Thoracic aorta (tissue), 2 donors: ENCODE measurements at regions not wholly inside any gene's neighbourhood (a gene's known extent, or its start where the extent isn't known, plus 50 kb on each side); places are given as distances from the start of the nearest gene placed in this dataset.

Experiments
- ATAC-seq: fragments of 150-250 bp; one replicate; pipeline ENCODE4 v1.8.0; 2017; ENCODE audit warnings: low read depth; ENCODE audit not compliant: insufficient number of reproducible peaks, low FRiP score
- DNase-seq: peaks from one replicate; pipeline ENCODE4 v3.0.0-alpha.2; 2020; ENCODE audit warnings: low spot score
- H3K27ac ChIP-seq, 2 donors: fragments of 200-600 bp; sonication (generic); 1 replicate in 1 of 2; 2 replicates in 1 of 2; pipeline ENCODE4 v1.5.1; 2016; ENCODE audit warnings: mild to moderate bottlenecking in 2 of 2, moderate library complexity in 2 of 2
- H3K27me3 ChIP-seq: fragments of 200-600 bp; sonication (generic); replicated peaks from 2 replicates; pipeline ENCODE4 v1.6.0; 2016; ENCODE audit warnings: mild to moderate bottlenecking; ENCODE audit not compliant: insufficient read depth
- H3K36me3 ChIP-seq: fragments of 200-600 bp; sonication (generic); one replicate; pipeline ENCODE4 v1.5.1; 2016
- H3K4me1 ChIP-seq, 2 donors: fragments of 200-600 bp; sonication (generic); 1 replicate in 1 of 2; 2 replicates in 1 of 2; pipeline versions ENCODE4 v1.5.1 to v1.6.0; 2016; ENCODE audit warnings: low read depth in 2 of 2, mild to moderate bottlenecking in 1 of 2; ENCODE audit not compliant: control insufficient read depth in 1 of 2
- H3K4me3 ChIP-seq: fragments of 200-600 bp; sonication (generic); 2 replicates; pipeline ENCODE4 v1.5.1; 2016; ENCODE audit warnings: mild to moderate bottlenecking
- H3K9me3 ChIP-seq: fragments of 200-600 bp; sonication (generic); 2 replicates; pipeline ENCODE4 v1.5.1; 2016
- CTCF ChIP-seq: fragments of 200-600 bp; sonication (generic); IDR thresholded peaks from one replicate; pipeline ENCODE4 v1.5.1; 2019; ENCODE audit warnings: antibody characterized with exemption

GRCh38 chr7:91373111-91373800 lies 109.0 kb downstream of the FZD1 start:
- Histone ChIP-seq H3K4me1 (no peaks in the 10 kb centered on the region), H3K27ac (no peak overlapping the region), H3K4me3 (no peak overlapping the region), H3K9me3 (no peaks in the 10 kb centered on the region), H3K27me3 (no peaks in the 10 kb centered on the region), H3K36me3 (no peaks in the 10 kb centered on the region)
- TF ChIP-seq CTCF = no peak
- DNase-seq = no peak
- ATAC-seq = no peak

- no peak overlapping the region for H3K27ac ChIP-seq
- H3K4me3 ChIP-seq = no peak overlapping the region
- no peak for DNase-seq
- H3K27me3 ChIP-seq = no peaks in the 10 kb centered on the region
- TF ChIP-seq CTCF = no peak
- H3K4me1 ChIP-seq = no peaks in the 10 kb centered on the region
- no peaks in the 10 kb centered on the region for H3K36me3 ChIP-seq
- no peak for ATAC-seq
- no peaks in the 10 kb centered on the region for H3K9me3 ChIP-seq
Observed at GRCh38 chr7:91374321-91374989, 110.2 kb downstream of the FZD1 start.

- H3K27ac ChIP-seq = no peak overlapping the region
- DNase-seq (no peak), ATAC-seq (no peak)
- no peaks in the 10 kb centered on the region for H3K27me3 ChIP-seq
- no peaks in the 10 kb centered on the region for H3K4me1 ChIP-seq
- H3K9me3 ChIP-seq = no peaks in the 10 kb centered on the region
- no peak for TF ChIP-seq CTCF
- no peak overlapping the region for H3K4me3 ChIP-seq
- no peaks in the 10 kb centered on the region for H3K36me3 ChIP-seq
Observed at GRCh38 chr7:91375378-91375777, 111.1 kb downstream of the FZD1 start.

- DNase-seq = no peak
- Histone ChIP-seq H3K4me3 (no peak overlapping the region), H3K4me1 (no peaks in the 10 kb centered on the region), H3K36me3 (no peaks in the 10 kb centered on the region), H3K27me3 (no peaks in the 10 kb centered on the region), H3K9me3 (no peaks in the 10 kb centered on the region), H3K27ac (no peak overlapping the region)
- TF ChIP-seq CTCF = no peak
- no peak for ATAC-seq
Observed at GRCh38 chr7:91378131-91378530, 113.9 kb downstream of the FZD1 start.

- Histone ChIP-seq H3K27me3 (no peaks in the 10 kb centered on the region), H3K4me3 (no peak overlapping the region), H3K27ac (no peak overlapping the region), H3K4me1 (no peaks in the 10 kb centered on the region), H3K36me3 (no peaks in the 10 kb centered on the region), H3K9me3 (no peaks in the 10 kb centered on the region)
- no peak for TF ChIP-seq CTCF
- ATAC-seq = no peak
- no peak for DNase-seq
Observed at GRCh38 chr7:91379236-91379635, 115.0 kb downstream of the FZD1 start.
